WTC11 (cell line): ENCODE measurements at regions not wholly inside any gene's neighbourhood (a gene's known extent, or its start where the extent isn't known, plus 50 kb on each side); places are given as distances from the start of the nearest gene placed in this dataset.

ENCODE experiments used
- ATAC-seq: fragments of 200-7000 bp; cut with Tn5 transposase; 2 replicates; pipeline ENCODE4 v1.10.0; 2021; ENCODE audit warnings: mild to moderate bottlenecking, moderate library complexity
- CTCF ChIA-PET: fragments of 300-600 bp; sonication (Branson Sonifier 250); formaldehyde crosslinking; loops from one replicate; lab custom pipeline; 2021; ENCODE audit warnings: antibody characterized with exemption; lab: Charles Lee
- POLR2A ChIA-PET: fragments of 350-600 bp; sonication (Branson Sonifier 250); formaldehyde crosslinking; loops from one replicate; lab custom pipeline; 2021; ENCODE audit warnings: antibody characterized with exemption; lab: Charles Lee
- DNase-seq: peaks from one replicate; pipeline ENCODE4 v3.0.0; 2021; ENCODE audit warnings: low spot score
- H3K27ac Mint-ChIP-seq: 2 replicates; pipeline ENCODE4 v1.8.0; 2021; ENCODE audit warnings: mixed read lengths
- H3K27me3 Mint-ChIP-seq: 2 replicates; pipeline ENCODE4 v1.8.0; 2021; ENCODE audit warnings: low read depth, mild to moderate bottlenecking, moderate library complexity, mixed read lengths
- H3K36me3 Mint-ChIP-seq: 2 replicates; pipeline ENCODE4 v1.8.0; 2021; ENCODE audit warnings: mixed read lengths
- H3K4me1 Mint-ChIP-seq: 2 replicates; pipeline ENCODE4 v1.8.0; 2022; ENCODE audit warnings: mixed read lengths
- H3K4me3 Mint-ChIP-seq: 2 replicates; pipeline ENCODE4 v1.8.0; 2021; ENCODE audit warnings: mild to moderate bottlenecking, moderate library complexity, mixed read lengths
- H3K9me3 Mint-ChIP-seq: 2 replicates; pipeline ENCODE4 v1.8.0; 2021; ENCODE audit warnings: mixed read lengths
- ELF4 ChIP-seq: sonication (generic); formaldehyde crosslinking; IDR thresholded peaks from 2 replicates; pipeline ENCODE4 v1.8.1; 2022; ENCODE audit warnings: low read depth, mild to moderate bottlenecking, moderate library complexity, missing genetic modification reagents
- ESRRA ChIP-seq: sonication (generic); formaldehyde crosslinking; IDR thresholded peaks from 2 replicates; pipeline ENCODE4 v1.8.1; 2022; ENCODE audit warnings: mild to moderate bottlenecking, missing genetic modification reagents, borderline replicate concordance
- HMGA2 ChIP-seq: fragments of 250-450 bp; sonication (Bioruptor Pico); IDR thresholded peaks from 2 replicates; pipeline ENCODE4 v1.4.0; 2021; ENCODE audit warnings: mild to moderate bottlenecking, moderate library complexity
- MXD4 ChIP-seq: fragments of 250-450 bp; sonication (Bioruptor Pico); IDR thresholded peaks from 2 replicates; pipeline ENCODE4 v1.8.0; 2021; ENCODE audit warnings: mild to moderate bottlenecking, moderate library complexity, borderline replicate concordance
- OVOL2 ChIP-seq: fragments of 250-450 bp; sonication (Bioruptor Pico); IDR thresholded peaks from 2 replicates; pipeline ENCODE4 v1.9.0; 2021; ENCODE audit warnings: mild to moderate bottlenecking, borderline replicate concordance
- SMAD4 ChIP-seq: sonication (generic); formaldehyde crosslinking; IDR thresholded peaks from 2 replicates; pipeline ENCODE4 v1.8.0; 2022; ENCODE audit warnings: mild to moderate bottlenecking, missing genetic modification reagents
- SP1 ChIP-seq: sonication (generic); formaldehyde crosslinking; conservative IDR thresholded peaks from 2 replicates; pipeline ENCODE4 v1.8.1; 2022; ENCODE audit warnings: missing genetic modification reagents
- TEAD1 ChIP-seq: sonication (generic); formaldehyde crosslinking; IDR thresholded peaks from 2 replicates; pipeline ENCODE4 v1.8.0; 2022; ENCODE audit warnings: mild to moderate bottlenecking, missing genetic modification reagents
- TP53 ChIP-seq: sonication (generic); formaldehyde crosslinking; IDR thresholded peaks from 2 replicates; pipeline ENCODE4 v1.8.1; 2023; ENCODE audit warnings: mild to moderate bottlenecking, missing genetic modification reagents
- ZNF232 ChIP-seq: sonication (generic); formaldehyde crosslinking; IDR thresholded peaks from 2 replicates; pipeline ENCODE4 v1.8.0; 2022; ENCODE audit warnings: mild to moderate bottlenecking, missing genetic modification reagents
- ZNF263 ChIP-seq: sonication (generic); formaldehyde crosslinking; IDR thresholded peaks from 2 replicates; pipeline ENCODE4 v1.8.1; 2022; ENCODE audit warnings: low read depth, mild to moderate bottlenecking, moderate library complexity, missing genetic modification reagents
- ZNF416 ChIP-seq: fragments of 250-450 bp; sonication (Bioruptor Pico); IDR thresholded peaks from 2 replicates; pipeline ENCODE4 v1.9.0; 2021; ENCODE audit warnings: mild to moderate bottlenecking, inconsistent platforms
- ZNF671 ChIP-seq: fragments of 250-450 bp; sonication (Bioruptor Pico); IDR thresholded peaks from 2 replicates; pipeline ENCODE4 v1.8.0; 2021; ENCODE audit warnings: mild to moderate bottlenecking
- TF ChIP-seq, protein P1 (sequence below): sonication (generic); formaldehyde crosslinking; IDR thresholded peaks from 2 replicates; pipeline ENCODE4 v1.8.1; 2022; ENCODE audit warnings: mild to moderate bottlenecking, missing genetic modification reagents, moderate library complexity, borderline replicate concordance
- TF ChIP-seq, protein P2 (sequence below): sonication (generic); formaldehyde crosslinking; IDR thresholded peaks from 2 replicates; pipeline ENCODE4 v1.8.0; 2022; ENCODE audit warnings: mild to moderate bottlenecking, missing genetic modification reagents
- TF ChIP-seq, protein P3 (sequence below): sonication (generic); formaldehyde crosslinking; IDR thresholded peaks from 2 replicates; pipeline ENCODE4 v1.8.1; 2023; ENCODE audit warnings: mild to moderate bottlenecking, missing genetic modification reagents, borderline replicate concordance
- TF ChIP-seq, protein P4 (sequence below): sonication (generic); formaldehyde crosslinking; IDR thresholded peaks from 2 replicates; pipeline ENCODE4 v1.8.0; 2022; ENCODE audit warnings: mild to moderate bottlenecking, missing genetic modification reagents
- TF ChIP-seq, protein P5 (sequence below): sonication (generic); formaldehyde crosslinking; IDR thresholded peaks from 2 replicates; pipeline ENCODE4 v1.8.1; 2023; ENCODE audit warnings: mild to moderate bottlenecking, moderate library complexity, missing genetic modification reagents
- TF ChIP-seq, protein P6 (sequence below): fragments of 250-450 bp; sonication (Bioruptor Pico); IDR thresholded peaks from 2 replicates; pipeline ENCODE4 v1.8.0; 2021; ENCODE audit warnings: mild to moderate bottlenecking

DNA sequence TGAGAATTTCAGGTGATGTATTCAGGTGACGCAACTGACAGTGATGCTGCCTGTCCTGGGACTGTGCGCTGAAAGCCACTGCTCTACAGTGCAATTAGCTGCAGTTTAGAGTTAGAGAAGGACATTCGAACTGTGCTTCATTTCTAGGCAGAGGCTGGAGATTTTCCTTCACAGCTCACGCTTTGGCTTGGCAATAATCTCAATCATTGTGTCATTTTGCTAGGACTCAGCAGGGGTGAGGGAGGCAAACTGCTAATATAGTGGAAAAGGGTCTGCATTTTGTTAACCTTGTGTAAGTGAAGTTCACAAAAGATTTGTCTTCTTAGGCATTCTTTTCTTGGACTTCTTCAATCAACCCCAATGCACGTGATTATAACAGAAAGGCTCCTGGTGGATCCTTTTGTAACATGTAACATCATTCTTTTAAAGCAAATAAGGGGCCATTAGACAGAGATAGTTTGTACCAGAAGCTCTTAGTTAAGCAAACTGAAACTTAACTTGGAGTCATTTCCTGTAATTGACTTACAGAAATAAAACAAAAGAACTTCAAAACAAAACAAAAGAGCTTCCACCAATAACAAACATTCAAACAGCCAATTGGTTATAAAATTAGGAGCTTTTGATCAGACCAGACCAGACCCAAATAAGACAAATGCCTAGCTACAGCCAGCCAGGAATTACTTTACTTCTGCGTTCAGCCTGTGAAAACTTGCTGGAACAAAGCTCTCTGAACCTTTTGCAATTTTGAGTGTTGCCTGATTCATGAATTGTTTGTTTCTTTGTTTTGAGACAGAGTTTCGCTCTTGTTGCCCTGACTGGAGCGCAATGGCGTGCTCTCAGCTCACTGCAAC, 1376.3 kb upstream of the CELF4 start (continued):
- TF ChIP-seq, protein P1, sequence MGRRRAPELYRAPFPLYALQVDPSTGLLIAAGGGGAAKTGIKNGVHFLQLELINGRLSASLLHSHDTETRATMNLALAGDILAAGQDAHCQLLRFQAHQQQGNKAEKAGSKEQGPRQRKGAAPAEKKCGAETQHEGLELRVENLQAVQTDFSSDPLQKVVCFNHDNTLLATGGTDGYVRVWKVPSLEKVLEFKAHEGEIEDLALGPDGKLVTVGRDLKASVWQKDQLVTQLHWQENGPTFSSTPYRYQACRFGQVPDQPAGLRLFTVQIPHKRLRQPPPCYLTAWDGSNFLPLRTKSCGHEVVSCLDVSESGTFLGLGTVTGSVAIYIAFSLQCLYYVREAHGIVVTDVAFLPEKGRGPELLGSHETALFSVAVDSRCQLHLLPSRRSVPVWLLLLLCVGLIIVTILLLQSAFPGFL (CRISPR knock-in tag): no peak
- TF ChIP-seq, protein P2, sequence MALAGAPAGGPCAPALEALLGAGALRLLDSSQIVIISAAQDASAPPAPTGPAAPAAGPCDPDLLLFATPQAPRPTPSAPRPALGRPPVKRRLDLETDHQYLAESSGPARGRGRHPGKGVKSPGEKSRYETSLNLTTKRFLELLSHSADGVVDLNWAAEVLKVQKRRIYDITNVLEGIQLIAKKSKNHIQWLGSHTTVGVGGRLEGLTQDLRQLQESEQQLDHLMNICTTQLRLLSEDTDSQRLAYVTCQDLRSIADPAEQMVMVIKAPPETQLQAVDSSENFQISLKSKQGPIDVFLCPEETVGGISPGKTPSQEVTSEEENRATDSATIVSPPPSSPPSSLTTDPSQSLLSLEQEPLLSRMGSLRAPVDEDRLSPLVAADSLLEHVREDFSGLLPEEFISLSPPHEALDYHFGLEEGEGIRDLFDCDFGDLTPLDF (CRISPR knock-in tag): no peak
- TF ChIP-seq, protein P3, sequence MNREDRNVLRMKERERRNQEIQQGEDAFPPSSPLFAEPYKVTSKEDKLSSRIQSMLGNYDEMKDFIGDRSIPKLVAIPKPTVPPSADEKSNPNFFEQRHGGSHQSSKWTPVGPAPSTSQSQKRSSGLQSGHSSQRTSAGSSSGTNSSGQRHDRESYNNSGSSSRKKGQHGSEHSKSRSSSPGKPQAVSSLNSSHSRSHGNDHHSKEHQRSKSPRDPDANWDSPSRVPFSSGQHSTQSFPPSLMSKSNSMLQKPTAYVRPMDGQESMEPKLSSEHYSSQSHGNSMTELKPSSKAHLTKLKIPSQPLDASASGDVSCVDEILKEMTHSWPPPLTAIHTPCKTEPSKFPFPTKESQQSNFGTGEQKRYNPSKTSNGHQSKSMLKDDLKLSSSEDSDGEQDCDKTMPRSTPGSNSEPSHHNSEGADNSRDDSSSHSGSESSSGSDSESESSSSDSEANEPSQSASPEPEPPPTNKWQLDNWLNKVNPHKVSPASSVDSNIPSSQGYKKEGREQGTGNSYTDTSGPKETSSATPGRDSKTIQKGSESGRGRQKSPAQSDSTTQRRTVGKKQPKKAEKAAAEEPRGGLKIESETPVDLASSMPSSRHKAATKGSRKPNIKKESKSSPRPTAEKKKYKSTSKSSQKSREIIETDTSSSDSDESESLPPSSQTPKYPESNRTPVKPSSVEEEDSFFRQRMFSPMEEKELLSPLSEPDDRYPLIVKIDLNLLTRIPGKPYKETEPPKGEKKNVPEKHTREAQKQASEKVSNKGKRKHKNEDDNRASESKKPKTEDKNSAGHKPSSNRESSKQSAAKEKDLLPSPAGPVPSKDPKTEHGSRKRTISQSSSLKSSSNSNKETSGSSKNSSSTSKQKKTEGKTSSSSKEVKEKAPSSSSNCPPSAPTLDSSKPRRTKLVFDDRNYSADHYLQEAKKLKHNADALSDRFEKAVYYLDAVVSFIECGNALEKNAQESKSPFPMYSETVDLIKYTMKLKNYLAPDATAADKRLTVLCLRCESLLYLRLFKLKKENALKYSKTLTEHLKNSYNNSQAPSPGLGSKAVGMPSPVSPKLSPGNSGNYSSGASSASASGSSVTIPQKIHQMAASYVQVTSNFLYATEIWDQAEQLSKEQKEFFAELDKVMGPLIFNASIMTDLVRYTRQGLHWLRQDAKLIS (CRISPR knock-in tag): no peak
- TF ChIP-seq SP1 (CRISPR knock-in tag): no peak
- TF ChIP-seq ZNF232: no peak
- no peak for TF ChIP-seq MXD4 (CRISPR knock-in tag)
- TF ChIP-seq TEAD1: no peak
- no peak for TF ChIP-seq ESRRA (CRISPR knock-in tag)

DNA sequence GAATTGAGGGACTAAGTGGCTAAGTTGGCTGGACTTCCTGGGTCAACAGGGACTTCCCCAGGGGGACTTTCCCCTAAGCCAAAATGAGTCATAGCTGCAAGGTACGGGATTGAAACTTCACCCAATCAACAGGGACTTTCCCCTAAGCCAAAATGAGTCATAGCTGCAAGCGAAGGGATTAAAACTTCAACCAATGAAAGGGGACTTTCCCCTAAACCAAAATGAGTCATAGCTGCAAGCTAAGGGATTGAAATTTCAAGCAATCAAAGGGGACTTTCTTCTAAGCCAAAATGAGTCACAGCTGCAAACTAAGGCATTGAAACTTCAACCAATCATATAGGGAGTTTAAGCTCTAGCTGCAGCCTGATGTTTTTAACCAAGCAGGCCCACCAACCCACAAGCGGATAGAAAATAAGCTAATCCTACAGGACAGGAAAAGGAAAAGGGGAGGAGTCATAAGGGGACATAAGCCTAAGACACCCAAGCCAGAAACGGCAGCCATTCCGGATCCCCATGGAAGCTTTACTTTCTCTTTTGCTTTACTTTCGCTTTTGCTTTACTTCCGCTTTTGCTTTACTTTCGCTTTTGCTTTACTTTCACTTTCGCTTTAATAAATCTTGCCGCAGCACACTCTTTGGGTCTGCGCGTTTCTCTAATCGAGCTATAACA, 1375.4 kb upstream of the CELF4 start:
- Mint-ChIP-seq H3K27me3 (0 out of 2 replicates have a peak, but pooled peaks cover under 1% of the 10 kb centered on the region), H3K9me3 (peaks cover 35% of the 10 kb centered on the region), H3K4me1 (peaks cover 7% of the 10 kb centered on the region; the same call in 1 of the 2 replicates), H3K27ac (no peak overlapping the region), H3K4me3 (no peak overlapping the region), H3K36me3 (peaks cover 34% of the 10 kb centered on the region)
- TF ChIP-seq ZNF263 (CRISPR knock-in tag): no peak
- TF ChIP-seq SMAD4 (CRISPR knock-in tag): no peak
- TF ChIP-seq, protein P4, sequence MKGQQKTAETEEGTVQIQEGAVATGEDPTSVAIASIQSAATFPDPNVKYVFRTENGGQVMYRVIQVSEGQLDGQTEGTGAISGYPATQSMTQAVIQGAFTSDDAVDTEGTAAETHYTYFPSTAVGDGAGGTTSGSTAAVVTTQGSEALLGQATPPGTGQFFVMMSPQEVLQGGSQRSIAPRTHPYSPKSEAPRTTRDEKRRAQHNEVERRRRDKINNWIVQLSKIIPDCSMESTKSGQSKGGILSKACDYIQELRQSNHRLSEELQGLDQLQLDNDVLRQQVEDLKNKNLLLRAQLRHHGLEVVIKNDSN (CRISPR knock-in tag): no peak
- ATAC-seq: no peak
- DNase-seq: no peak
- ChIA-PET CTCF (no interaction called here), POLR2A (no interaction called here)

DNA sequence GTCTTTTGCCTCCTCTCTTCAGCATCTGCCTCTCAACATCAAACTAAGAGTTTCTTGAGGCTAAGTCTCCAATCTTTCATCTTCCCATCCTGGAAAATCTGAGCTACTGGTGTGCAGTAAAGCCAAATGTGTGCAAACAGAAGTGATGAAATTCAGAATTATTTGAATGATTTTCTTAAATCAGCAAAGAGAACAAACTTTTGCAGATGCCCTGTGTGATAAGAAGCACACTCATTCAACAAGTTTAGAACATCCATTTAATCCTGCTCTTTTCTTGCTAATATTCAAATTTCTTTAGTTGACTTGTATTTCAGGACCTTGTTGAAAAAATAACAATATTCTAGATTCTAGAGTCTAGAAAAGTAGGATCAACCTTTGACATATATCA, 1374.9 kb upstream of the CELF4 start:
- Mint-ChIP-seq H3K27me3 (no peaks in the 10 kb centered on the region), H3K36me3 (peaks cover 29% of the 10 kb centered on the region), H3K27ac (no peak overlapping the region), H3K4me3 (no peak overlapping the region), H3K9me3 (peaks cover 30% of the 10 kb centered on the region), H3K4me1 (peaks cover 7% of the 10 kb centered on the region; the same call in 1 of the 2 replicates)
- POLR2A ChIA-PET: no interaction called here
- CTCF ChIA-PET: no interaction called here
- ATAC-seq: no peak
- DNase-seq: no peak
- TF ChIP-seq ZNF416 (CRISPR knock-in tag) (no peak), ELF4 (CRISPR knock-in tag) (no peak), OVOL2 (CRISPR knock-in tag) (no peak), ZNF671 (CRISPR knock-in tag) (no peak), ZNF263 (CRISPR knock-in tag) (no peak), TP53 (no peak), HMGA2 (CRISPR knock-in tag) (no peak)
- TF ChIP-seq, protein P5, sequence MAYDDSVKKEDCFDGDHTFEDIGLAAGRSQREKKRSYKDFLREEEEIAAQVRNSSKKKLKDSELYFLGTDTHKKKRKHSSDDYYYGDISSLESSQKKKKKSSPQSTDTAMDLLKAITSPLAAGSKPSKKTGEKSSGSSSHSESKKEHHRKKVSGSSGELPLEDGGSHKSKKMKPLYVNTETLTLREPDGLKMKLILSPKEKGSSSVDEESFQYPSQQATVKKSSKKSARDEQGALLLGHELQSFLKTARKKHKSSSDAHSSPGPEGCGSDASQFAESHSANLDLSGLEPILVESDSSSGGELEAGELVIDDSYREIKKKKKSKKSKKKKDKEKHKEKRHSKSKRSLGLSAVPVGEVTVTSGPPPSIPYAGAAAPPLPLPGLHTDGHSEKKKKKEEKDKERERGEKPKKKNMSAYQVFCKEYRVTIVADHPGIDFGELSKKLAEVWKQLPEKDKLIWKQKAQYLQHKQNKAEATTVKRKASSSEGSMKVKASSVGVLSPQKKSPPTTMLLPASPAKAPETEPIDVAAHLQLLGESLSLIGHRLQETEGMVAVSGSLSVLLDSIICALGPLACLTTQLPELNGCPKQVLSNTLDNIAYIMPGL (CRISPR knock-in tag): no peak
- TF ChIP-seq, protein P6, sequence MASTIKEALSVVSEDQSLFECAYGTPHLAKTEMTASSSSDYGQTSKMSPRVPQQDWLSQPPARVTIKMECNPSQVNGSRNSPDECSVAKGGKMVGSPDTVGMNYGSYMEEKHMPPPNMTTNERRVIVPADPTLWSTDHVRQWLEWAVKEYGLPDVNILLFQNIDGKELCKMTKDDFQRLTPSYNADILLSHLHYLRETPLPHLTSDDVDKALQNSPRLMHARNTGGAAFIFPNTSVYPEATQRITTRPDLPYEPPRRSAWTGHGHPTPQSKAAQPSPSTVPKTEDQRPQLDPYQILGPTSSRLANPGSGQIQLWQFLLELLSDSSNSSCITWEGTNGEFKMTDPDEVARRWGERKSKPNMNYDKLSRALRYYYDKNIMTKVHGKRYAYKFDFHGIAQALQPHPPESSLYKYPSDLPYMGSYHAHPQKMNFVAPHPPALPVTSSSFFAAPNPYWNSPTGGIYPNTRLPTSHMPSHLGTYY (CRISPR knock-in tag): no peak
